Stomach smooth muscle (tissue), 2 donors: ENCODE measurements at regions not wholly inside any gene's neighbourhood (a gene's known extent, or its start where the extent isn't known, plus 50 kb on each side); places are given as distances from the start of the nearest gene placed in this dataset.

Experiments used
- H3K27ac ChIP-seq: one replicate; pipeline ENCODE4 v1.7.0; 2013; ENCODE audit warnings: mild to moderate bottlenecking, low read length, inconsistent platforms
- H3K27me3 ChIP-seq, 2 donors: one replicate each; pipeline ENCODE4 v1.7.0; 2013; ENCODE audit warnings: low read length in 2 of 2; ENCODE audit not compliant: insufficient read depth in 2 of 2, control insufficient read depth in 1 of 2
- H3K36me3 ChIP-seq, 2 donors: one replicate each; pipeline ENCODE4 v1.7.0; 2013; ENCODE audit warnings: low read length in 2 of 2; ENCODE audit not compliant: control insufficient read depth in 2 of 2, insufficient read depth in 2 of 2
- H3K4me1 ChIP-seq: one replicate; pipeline ENCODE4 v1.7.0; 2013; ENCODE audit warnings: low read length; ENCODE audit not compliant: control insufficient read depth, insufficient read depth
- H3K4me3 ChIP-seq, 2 donors: one replicate each; pipeline ENCODE4 v1.7.0; 2013; ENCODE audit warnings: low read length in 2 of 2
- H3K9ac ChIP-seq, 2 donors: one replicate each; pipeline ENCODE4 v1.7.0; 2013; ENCODE audit warnings: low read length in 2 of 2, mild to moderate bottlenecking in 1 of 2
- H3K9me3 ChIP-seq, 2 donors: one replicate each; pipeline ENCODE4 v1.7.0; 2013; ENCODE audit warnings: low read length in 2 of 2; ENCODE audit not compliant: control insufficient read depth in 2 of 2
- donor health status: healthy.
- donor health status: Pancreatic carcinoma.

GRCh38 chr1:42047508-42047880, 105.7 kb upstream of the GUCA2B start:
- H3K27ac ChIP-seq: no peak overlapping the region
- no peaks in the 10 kb centered on the region for H3K4me1 ChIP-seq
- H3K27me3 ChIP-seq: no peaks in the 10 kb centered on the region

DNA sequence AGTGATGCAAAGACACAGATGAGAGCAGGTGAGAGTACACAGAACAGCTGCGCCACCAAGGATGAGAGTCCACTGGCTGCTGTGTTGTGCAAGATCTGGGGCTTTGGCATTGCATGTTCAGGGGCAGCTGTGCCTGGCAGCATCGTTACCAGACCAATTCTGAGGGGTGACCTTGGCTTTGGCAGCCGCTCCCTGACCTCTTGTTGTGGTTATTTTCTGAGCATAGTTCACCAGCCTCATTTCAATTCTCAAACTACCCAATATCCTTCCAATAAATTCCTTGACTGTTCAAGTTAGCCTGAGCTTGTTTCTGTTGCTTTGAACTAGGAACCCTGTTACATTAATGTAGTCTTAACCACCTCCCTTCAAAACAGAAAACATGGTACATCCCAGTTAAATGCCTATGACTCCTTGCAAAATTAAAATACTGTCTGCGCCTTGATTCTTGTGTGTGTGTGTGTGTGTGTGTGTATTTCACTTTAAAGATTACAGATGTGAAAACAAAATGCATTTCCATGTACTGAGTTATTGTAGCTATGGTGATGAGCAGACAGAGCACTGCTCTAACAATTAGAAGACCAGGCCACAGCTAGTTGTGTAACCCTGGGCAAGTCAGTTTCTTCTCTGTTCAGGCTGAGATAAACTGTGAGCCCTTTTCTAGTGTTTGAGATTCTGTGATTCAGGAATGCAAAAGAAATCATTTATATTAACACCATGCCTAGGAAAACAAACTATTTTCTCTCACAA, 106.3 kb upstream of the GUCA2B start:
- Histone ChIP-seq H3K9me3 (no peaks in the 10 kb centered on the region), H3K4me1 (no peaks in the 10 kb centered on the region), H3K4me3 (no peak overlapping the region), H3K27ac (no peak overlapping the region), H3K36me3 (no peaks in the 10 kb centered on the region), H3K27me3 (no peaks in the 10 kb centered on the region), H3K9ac (no peak overlapping the region)

More at GRCh38 chr1:42047508-42047880, 105.7 kb upstream of the GUCA2B start:
- Histone ChIP-seq H3K9me3 (no peaks in the 10 kb centered on the region), H3K36me3 (no peaks in the 10 kb centered on the region), H3K4me3 (no peak overlapping the region), H3K9ac (no peak overlapping the region)

- no peak overlapping the region for H3K9ac ChIP-seq
- H3K27me3 ChIP-seq: no peaks in the 10 kb centered on the region
- no peaks in the 10 kb centered on the region for H3K36me3 ChIP-seq
- H3K27ac ChIP-seq: no peak overlapping the region
- H3K4me1 ChIP-seq: no peaks in the 10 kb centered on the region
- H3K9me3 ChIP-seq: no peaks in the 10 kb centered on the region
- H3K4me3 ChIP-seq: no peak overlapping the region
Measured at GRCh38 chr1:42044346-42044745, 108.9 kb upstream of the GUCA2B start.

DNA sequence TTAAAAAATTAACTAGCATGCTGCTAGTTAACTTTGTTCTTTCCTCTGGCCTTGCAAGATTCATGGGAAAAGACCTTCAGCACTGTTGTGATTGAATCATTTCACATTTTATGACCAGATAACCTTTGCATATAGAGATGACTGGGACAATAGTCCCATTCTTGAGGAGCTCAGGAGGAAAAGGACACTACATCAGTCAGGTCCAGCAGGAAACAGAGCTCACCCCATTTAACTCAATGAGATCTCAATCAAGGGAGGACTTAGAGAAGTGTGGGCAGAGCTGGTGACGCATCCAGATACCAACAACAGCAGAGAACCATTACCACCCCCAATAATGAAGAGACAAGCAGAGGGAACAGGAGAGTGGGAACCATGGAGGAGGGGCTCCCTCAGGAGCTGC, 109.4 kb upstream of the GUCA2B start:
- no peaks in the 10 kb centered on the region for H3K27me3 ChIP-seq
- H3K27ac ChIP-seq: no peak overlapping the region
- H3K4me1 ChIP-seq: no peaks in the 10 kb centered on the region
- no peaks in the 10 kb centered on the region for H3K9me3 ChIP-seq
- H3K4me3 ChIP-seq: no peak overlapping the region
- H3K36me3 ChIP-seq: no peaks in the 10 kb centered on the region
- H3K9ac ChIP-seq: no peak overlapping the region

- no peak overlapping the region for H3K9ac ChIP-seq
- H3K27me3 ChIP-seq: no peaks in the 10 kb centered on the region
- H3K36me3 ChIP-seq: no peaks in the 10 kb centered on the region
- no peaks in the 10 kb centered on the region for H3K4me1 ChIP-seq
- H3K27ac ChIP-seq: no peak overlapping the region
- no peak overlapping the region for H3K4me3 ChIP-seq
- H3K9me3 ChIP-seq: no peaks in the 10 kb centered on the region
Measured at GRCh38 chr1:42043182-42043581, 110.0 kb upstream of the GUCA2B start.

- no peaks in the 10 kb centered on the region for H3K36me3 ChIP-seq
- H3K27ac ChIP-seq: no peak overlapping the region
- no peaks in the 10 kb centered on the region for H3K4me1 ChIP-seq
- H3K9ac ChIP-seq: no peak overlapping the region
- H3K27me3 ChIP-seq: no peaks in the 10 kb centered on the region
- no peak overlapping the region for H3K4me3 ChIP-seq
- no peaks in the 10 kb centered on the region for H3K9me3 ChIP-seq
Measured at GRCh38 chr1:42041031-42041430, 112.2 kb upstream of the GUCA2B start.

DNA sequence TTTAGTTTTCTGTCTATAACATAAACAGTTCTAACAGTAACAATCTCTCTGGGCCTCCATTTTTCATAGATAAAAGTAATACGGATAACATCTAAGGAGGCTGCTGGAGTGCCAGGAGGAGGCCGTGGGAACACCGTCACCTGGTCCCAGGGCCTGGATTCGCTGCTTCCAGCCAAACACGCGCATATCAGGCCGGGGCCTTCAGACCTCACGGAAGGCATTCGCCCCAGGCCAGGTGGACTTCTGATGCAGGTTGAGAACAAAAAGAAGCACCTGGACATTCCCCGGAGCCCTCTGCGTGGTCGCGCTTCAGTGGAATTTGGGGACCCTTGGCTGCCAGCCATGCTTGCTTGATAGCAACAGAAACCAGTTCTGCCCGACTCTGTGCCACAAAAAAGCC, 113.1 kb upstream of the GUCA2B start:
- Histone ChIP-seq H3K36me3 (no peaks in the 10 kb centered on the region), H3K9ac (no peak overlapping the region), H3K9me3 (no peaks in the 10 kb centered on the region), H3K4me3 (no peak overlapping the region), H3K27ac (no peak overlapping the region), H3K4me1 (no peaks in the 10 kb centered on the region), H3K27me3 (no peaks in the 10 kb centered on the region)

DNA sequence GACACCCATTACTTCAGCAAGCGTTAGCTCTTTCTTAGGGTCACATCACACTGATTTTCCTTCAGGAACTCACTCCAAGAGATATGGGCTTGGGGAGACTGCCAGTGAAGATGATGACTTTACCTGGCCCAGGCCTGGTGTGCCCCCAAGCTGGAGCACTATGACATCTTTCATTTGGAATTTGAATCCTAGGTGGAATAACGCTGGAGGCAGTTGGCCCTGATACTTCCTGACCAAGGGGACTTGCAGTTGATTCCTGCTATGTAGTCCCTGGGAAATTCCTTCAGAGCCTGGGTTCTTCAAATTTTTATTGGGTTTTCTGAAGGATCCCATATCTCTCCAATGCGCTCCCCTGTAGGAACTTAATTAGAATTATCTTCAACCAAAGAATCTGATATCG, 114.9 kb upstream of the GUCA2B start:
- no peak overlapping the region for H3K4me3 ChIP-seq
- H3K9ac ChIP-seq: no peak overlapping the region
- H3K4me1 ChIP-seq: peaks cover 7% of the 10 kb centered on the region
- H3K9me3 ChIP-seq: no peaks in the 10 kb centered on the region
- H3K27me3 ChIP-seq: no peaks in the 10 kb centered on the region
- H3K27ac ChIP-seq: no peak overlapping the region
- no peaks in the 10 kb centered on the region for H3K36me3 ChIP-seq

DNA sequence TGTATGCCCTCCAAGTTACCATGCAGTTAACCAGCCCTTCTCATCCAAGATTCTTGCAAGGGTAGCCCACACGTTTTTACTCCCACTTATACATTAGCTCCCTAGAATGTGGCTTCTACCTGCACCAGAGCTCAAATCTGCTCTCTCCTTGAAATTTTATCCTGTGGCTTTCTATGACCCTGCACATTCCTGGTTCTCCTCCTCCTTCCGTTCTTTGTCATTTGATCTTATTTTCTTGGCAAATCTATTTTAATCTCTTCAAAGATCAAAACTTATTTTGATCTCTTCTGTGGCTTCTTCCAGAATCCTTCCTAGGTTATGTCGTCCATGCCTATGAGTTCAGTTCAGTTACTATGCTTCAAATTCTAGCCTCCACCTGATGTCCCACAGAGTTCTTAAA, 115.6 kb upstream of the GUCA2B start:
- H3K4me1 ChIP-seq: peaks cover 7% of the 10 kb centered on the region
- no peaks in the 10 kb centered on the region for H3K9me3 ChIP-seq
- no peaks in the 10 kb centered on the region for H3K27me3 ChIP-seq
- no peaks in the 10 kb centered on the region for H3K36me3 ChIP-seq
- no peak overlapping the region for H3K4me3 ChIP-seq
- no peak overlapping the region for H3K27ac ChIP-seq
- H3K9ac ChIP-seq: no peak overlapping the region

- Histone ChIP-seq H3K9ac (no peak overlapping the region), H3K27ac (no peak overlapping the region), H3K27me3 (no peaks in the 10 kb centered on the region), H3K36me3 (no peaks in the 10 kb centered on the region), H3K4me1 (peaks cover 7% of the 10 kb centered on the region), H3K9me3 (no peaks in the 10 kb centered on the region), H3K4me3 (no peak overlapping the region)
Measured at GRCh38 chr1:42037161-42037560, 116.0 kb upstream of the GUCA2B start.

DNA sequence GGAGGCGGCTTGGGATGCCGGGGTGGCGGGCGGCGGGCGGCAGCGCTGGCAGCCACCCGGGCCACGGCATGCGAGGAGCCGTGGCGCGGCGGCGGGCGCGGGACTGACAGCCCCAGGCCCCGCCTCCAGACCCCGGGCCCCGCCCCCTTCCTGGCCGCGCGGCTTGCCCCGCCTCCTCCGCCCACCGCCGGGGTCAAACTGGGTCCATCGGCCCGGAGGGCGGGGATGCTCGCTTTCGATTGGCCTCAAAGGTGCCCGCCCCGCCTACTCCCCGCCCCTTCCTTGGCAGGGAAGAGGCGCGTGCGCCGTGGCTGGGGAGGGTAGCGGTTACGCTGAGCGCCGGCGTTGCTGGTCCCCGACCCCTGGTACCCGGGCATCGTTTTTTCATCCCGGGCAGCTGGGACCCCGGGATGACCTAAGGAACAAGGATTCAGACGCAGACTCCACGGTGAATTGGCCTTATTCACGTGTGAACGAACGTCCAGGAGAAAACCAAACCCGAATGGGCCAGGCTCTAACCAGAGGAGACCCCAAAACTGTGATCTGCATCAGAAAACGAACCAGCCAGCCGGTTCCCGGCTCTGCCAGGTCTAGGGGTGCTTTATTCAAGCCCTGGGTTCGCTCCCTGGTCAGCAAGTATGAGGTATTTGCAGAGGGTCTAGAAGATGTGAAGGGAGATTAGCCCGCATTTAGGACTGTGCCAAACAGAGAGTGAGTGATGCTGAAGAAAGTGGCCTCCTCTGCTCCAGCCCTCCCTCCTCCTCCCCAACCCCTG, 117.2 kb upstream of the GUCA2B start:
- H3K4me1 ChIP-seq: peaks cover 7% of the 10 kb centered on the region
- no peaks in the 10 kb centered on the region for H3K36me3 ChIP-seq
- H3K4me3 ChIP-seq: peak overlapping the region; percentile 80 to 85
- H3K9me3 ChIP-seq: no peaks in the 10 kb centered on the region
- peak overlapping the region; percentile 41 for H3K27ac ChIP-seq
- peak overlapping the region; percentile 66 to 85 for H3K9ac ChIP-seq
- H3K27me3 ChIP-seq: no peaks in the 10 kb centered on the region
